A673 (cell line): ENCODE measurements at regions not wholly inside any gene's neighbourhood (a gene's known extent, or its start where the extent isn't known, plus 50 kb on each side); places are given as distances from the start of the nearest gene placed in this dataset.

Source experiments
- BruUV-seq: library from RNA; stranded (reverse); fragments of 400-500 nt; replicated peaks from 2 replicates; lab custom pipeline; 2021; lab: Mats Ljungman, UMichigan
- CTCF ChIA-PET: fragments of 300-600 bp; sonication (Branson Sonifier 250); formaldehyde crosslinking; loops from one replicate; lab custom pipeline; 2022; ENCODE audit warnings: antibody characterized with exemption; lab: Charles Lee
- POLR2A ChIA-PET: fragments of 300-600 bp; sonication (Branson Sonifier 250); formaldehyde crosslinking; loops from one replicate; lab custom pipeline; 2022; ENCODE audit warnings: antibody characterized with exemption; ENCODE audit not compliant: low non-redundant PET; lab: Charles Lee
- DNase-seq: peaks from one replicate; pipeline ENCODE4 v3.0.0-alpha.2; 2015; ENCODE audit warnings: low spot score
- H3K27ac ChIP-seq: fragments of 200-600 bp; sonication (generic); 2 replicates; pipeline ENCODE4 v1.5.1; 2016; ENCODE audit warnings: mixed run types, low read depth, mild to moderate bottlenecking, mixed read lengths, antibody characterized with exemption, low read length; ENCODE audit not compliant: poor library complexity, severe bottlenecking
- H3K27me3 ChIP-seq: fragments of 200-600 bp; sonication (generic); replicated peaks from 2 replicates; pipeline ENCODE4 v1.6.1; 2017; ENCODE audit warnings: mixed run types, low read depth, mild to moderate bottlenecking, mixed read lengths, antibody characterized with exemption, low read length; ENCODE audit not compliant: insufficient read depth, poor library complexity
- H3K36me3 ChIP-seq: fragments of 200-600 bp; sonication (generic); 2 replicates; pipeline ENCODE4 v1.6.1; 2016; ENCODE audit warnings: mixed run types, mild to moderate bottlenecking, mixed read lengths, antibody characterized with exemption, low read length; ENCODE audit not compliant: insufficient read depth, poor library complexity, severe bottlenecking
- H3K4me1 ChIP-seq: fragments of 200-600 bp; sonication (generic); 2 replicates; pipeline ENCODE4 v1.6.1; 2017; ENCODE audit warnings: mixed run types, mild to moderate bottlenecking, mixed read lengths, antibody characterized with exemption, low read length; ENCODE audit not compliant: insufficient read depth, poor library complexity, severe bottlenecking
- H3K4me3 ChIP-seq: fragments of 200-600 bp; sonication (generic); 2 replicates; pipeline ENCODE4 v1.5.1; 2016; ENCODE audit warnings: low read depth, mixed run types, mild to moderate bottlenecking, mixed read lengths, low read length; ENCODE audit not compliant: poor library complexity, severe bottlenecking
- H3K9me3 ChIP-seq: fragments of 200-600 bp; sonication (generic); 2 replicates; pipeline ENCODE4 v1.6.1; 2016; ENCODE audit warnings: mixed run types, low read depth, mild to moderate bottlenecking, mixed read lengths, antibody characterized with exemption, low read length; ENCODE audit not compliant: poor library complexity, severe bottlenecking
- EZH2 ChIP-seq: fragments of 200-600 bp; sonication (generic); IDR thresholded peaks from 2 replicates; pipeline ENCODE4 v1.6.1; 2017; ENCODE audit warnings: borderline replicate concordance, low read depth, mild to moderate bottlenecking, mixed read lengths, antibody characterized with exemption, low read length; ENCODE audit not compliant: poor library complexity, severe bottlenecking
- intact Hi-C: fragments of 100-400 bp; cut with micrococcal nuclease; formaldehyde crosslinking; loops from one replicate; pipeline ENCODE4 v1.10.0; 2022; ENCODE audit not compliant: unreplicated experiment
- TF ChIP-seq, protein P1 (sequence below): fragments of 300-800, 200-600 bp; sonication (generic); conservative IDR thresholded peaks from 2 replicates; pipeline ENCODE4 v1.5.1; 2017; ENCODE audit warnings: low read depth, mild to moderate bottlenecking, antibody characterized with exemption, low read length, moderate library complexity, mixed read lengths

DNA sequence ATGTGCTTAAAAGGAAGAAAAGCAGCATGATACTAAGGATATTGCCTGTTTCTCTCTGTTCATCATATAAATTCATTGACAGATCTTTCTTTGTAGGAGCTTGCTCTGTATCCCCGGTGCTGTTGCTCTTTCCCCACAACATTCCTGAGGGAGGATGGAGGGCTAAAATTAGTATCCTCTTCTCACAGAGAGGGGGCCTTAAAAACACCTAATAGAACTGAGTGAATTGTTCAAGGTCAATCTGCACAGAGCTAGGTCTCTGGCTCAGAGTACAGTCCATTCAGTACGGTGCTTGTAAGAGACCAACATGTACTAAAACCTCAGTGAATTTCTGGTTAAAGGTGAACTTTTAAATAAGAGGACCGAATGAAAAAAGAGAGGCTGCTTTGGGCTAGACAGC, 88.7 kb downstream of the PALM2AKAP2 start:
- H3K27me3 ChIP-seq, result peaks cover 15% of the 10 kb centered on the region
- no peaks in the 10 kb centered on the region for H3K36me3 ChIP-seq
- BruUV-seq, result no TSS peak
- ChIA-PET POLR2A (no interaction called here), CTCF (no interaction called here)
- H3K27ac ChIP-seq, result no peak overlapping the region
- intact Hi-C loops, result no loop called here
- DNase-seq, result no peak
- H3K9me3 ChIP-seq, result no peaks in the 10 kb centered on the region
- TF ChIP-seq EZH2, result no peak
- TF ChIP-seq, protein P1, sequence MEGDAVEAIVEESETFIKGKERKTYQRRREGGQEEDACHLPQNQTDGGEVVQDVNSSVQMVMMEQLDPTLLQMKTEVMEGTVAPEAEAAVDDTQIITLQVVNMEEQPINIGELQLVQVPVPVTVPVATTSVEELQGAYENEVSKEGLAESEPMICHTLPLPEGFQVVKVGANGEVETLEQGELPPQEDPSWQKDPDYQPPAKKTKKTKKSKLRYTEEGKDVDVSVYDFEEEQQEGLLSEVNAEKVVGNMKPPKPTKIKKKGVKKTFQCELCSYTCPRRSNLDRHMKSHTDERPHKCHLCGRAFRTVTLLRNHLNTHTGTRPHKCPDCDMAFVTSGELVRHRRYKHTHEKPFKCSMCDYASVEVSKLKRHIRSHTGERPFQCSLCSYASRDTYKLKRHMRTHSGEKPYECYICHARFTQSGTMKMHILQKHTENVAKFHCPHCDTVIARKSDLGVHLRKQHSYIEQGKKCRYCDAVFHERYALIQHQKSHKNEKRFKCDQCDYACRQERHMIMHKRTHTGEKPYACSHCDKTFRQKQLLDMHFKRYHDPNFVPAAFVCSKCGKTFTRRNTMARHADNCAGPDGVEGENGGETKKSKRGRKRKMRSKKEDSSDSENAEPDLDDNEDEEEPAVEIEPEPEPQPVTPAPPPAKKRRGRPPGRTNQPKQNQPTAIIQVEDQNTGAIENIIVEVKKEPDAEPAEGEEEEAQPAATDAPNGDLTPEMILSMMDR, result no peak
- no peaks in the 10 kb centered on the region for H3K4me1 ChIP-seq
- H3K4me3 ChIP-seq, result no peak overlapping the region

DNA sequence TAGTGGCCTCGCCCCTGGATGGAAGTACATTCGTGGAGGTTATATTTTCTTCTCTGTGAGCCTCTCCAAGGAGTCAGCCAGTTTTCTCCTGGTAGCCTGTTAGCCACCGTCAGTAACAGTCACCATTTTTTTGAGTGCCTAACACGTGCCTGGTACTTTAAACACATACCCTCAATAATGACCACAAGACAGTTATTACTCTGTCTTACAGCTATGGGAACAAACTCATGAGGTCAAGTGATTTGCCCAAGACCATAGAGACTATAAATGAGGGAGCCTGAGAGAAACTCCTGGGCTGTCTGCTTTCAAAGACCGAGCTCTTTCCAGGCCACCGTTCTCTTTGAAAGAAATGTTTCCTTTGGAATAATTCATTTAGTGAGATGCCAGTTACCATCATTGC, 90.4 kb downstream of the PALM2AKAP2 start:
- ChIA-PET CTCF (no interaction called here), POLR2A (no interaction called here)
- Histone ChIP-seq H3K4me3 (no peak overlapping the region), H3K9me3 (no peaks in the 10 kb centered on the region), H3K36me3 (no peaks in the 10 kb centered on the region), H3K27me3 (peaks cover 15% of the 10 kb centered on the region), H3K27ac (no peak overlapping the region), H3K4me1 (no peaks in the 10 kb centered on the region)
- no TSS peak for BruUV-seq
- TF ChIP-seq, protein P1, result no peak
- TF ChIP-seq EZH2, result no peak
- no peak for DNase-seq
- intact Hi-C loops, result no loop called here

DNA sequence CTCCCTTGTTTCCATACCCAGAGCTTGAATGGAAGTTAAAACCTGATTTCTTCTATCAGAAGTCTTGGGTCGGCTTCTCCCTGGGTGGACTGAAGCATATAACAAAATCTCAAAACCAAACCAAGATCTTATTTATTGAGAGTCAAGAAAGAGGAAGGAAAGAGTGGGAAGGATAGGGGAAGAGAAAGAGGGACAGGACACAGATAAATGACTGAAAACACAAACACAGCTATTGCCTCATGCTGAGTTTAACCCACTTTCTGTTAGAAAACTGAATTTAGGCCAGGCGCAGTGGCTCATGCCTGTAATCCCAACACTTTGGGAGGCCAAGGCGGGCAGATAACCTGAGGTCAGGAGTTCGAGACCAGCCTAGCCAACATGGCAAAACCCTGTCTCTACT, 92.9 kb downstream of the PALM2AKAP2 start:
- Histone ChIP-seq H3K9me3 (no peaks in the 10 kb centered on the region), H3K4me1 (no peaks in the 10 kb centered on the region), H3K27ac (no peak overlapping the region), H3K27me3 (peaks cover 11% of the 10 kb centered on the region), H3K36me3 (no peaks in the 10 kb centered on the region), H3K4me3 (no peak overlapping the region)
- BruUV-seq, result no TSS peak
- no peak for DNase-seq
- CTCF ChIA-PET, result no interaction called here
- intact Hi-C loops, result no loop called here
- POLR2A ChIA-PET, result no interaction called here
- no peak for TF ChIP-seq EZH2
- TF ChIP-seq, protein P1, result no peak
